ENCODE measurements at regions not wholly inside any gene's neighbourhood (a gene's known extent, or its start where the extent isn't known, plus 50 kb on each side); places are given as distances from the start of the nearest gene placed in this dataset.

GRCh38 chr6:3929281-3929798 is 80.2 kb downstream of the FAM50B start:
- no peak for TF ChIP-seq REST (IDR thresholded peaks at IDR 0.05; ENCODE audit: insufficient read depth in 1 of 2, low read depth in 2 of 2, low read length in 1 of 2)
- TF ChIP-seq TCF7L2 (IDR thresholded peaks at IDR 0.05; ENCODE audit: low read depth, low read length): no peak
- no peak for TF ChIP-seq SIN3A (IDR thresholded peaks at IDR 0.05; ENCODE audit: borderline replicate concordance, insufficient read depth, low read depth, low read length)
- no peak for TF ChIP-seq POLR2AphosphoS5 (IDR thresholded peaks at IDR 0.05; ENCODE audit: low read depth, low read length)
- no peak for TF ChIP-seq CTCF (IDR thresholded peaks at IDR 0.05)
- Histone ChIP-seq H3K9me3 (ENCODE audit: control insufficient read depth, insufficient read depth, low read depth, low read length) (no peaks in the 10 kb centered on the region), H3K4me1 (ENCODE audit: control insufficient read depth, insufficient read depth, low read length) (0 out of 2 replicates have a peak, but pooled peaks cover 3% of the 10 kb centered on the region), H3K4me3 (ENCODE audit: low read depth in 2 of 2, low read length in 2 of 2) (no peak overlapping the region), H3K27ac (ENCODE audit: low read length) (no peak overlapping the region), H3K27me3 (ENCODE audit: control insufficient read depth, insufficient read depth, low read length) (no peaks in the 10 kb centered on the region), H3K36me3 (ENCODE audit: control insufficient read depth, insufficient read depth, low read length) (no peaks in the 10 kb centered on the region)
- BruUV-seq (replicated peaks): no TSS peak
- ATAC-seq (no peak), DNase-seq (ENCODE audit: low read depth, low spot score) (no peak)
- POLR2A ChIA-PET: no interaction called here
- intact Hi-C loops (cut with micrococcal nuclease; ENCODE audit: unreplicated experiment) (no loop called here), in situ Hi-C loops (cut with HindIII; ENCODE audit: low pct_unique_long_range_greater_than_20kb, low sequenced_read_pairs) (no loop called here)
- CTCF ChIA-PET: no interaction called here

- Histone ChIP-seq H3K4me1 (ENCODE audit: control insufficient read depth, insufficient read depth, low read length) (no peaks in the 10 kb centered on the region), H3K27me3 (ENCODE audit: control insufficient read depth, insufficient read depth, low read length) (no peaks in the 10 kb centered on the region), H3K27ac (ENCODE audit: low read length) (no peak overlapping the region), H3K9me3 (ENCODE audit: control insufficient read depth, insufficient read depth, low read depth, low read length) (no peaks in the 10 kb centered on the region), H3K36me3 (ENCODE audit: control insufficient read depth, insufficient read depth, low read length) (no peaks in the 10 kb centered on the region), H3K4me3 (ENCODE audit: low read depth in 2 of 2, low read length in 2 of 2) (no peak overlapping the region)
- DNase-seq (ENCODE audit: low read depth, low spot score) (no peak), ATAC-seq (no peak)
- BruUV-seq (replicated peaks): no TSS peak
- intact Hi-C loops (cut with micrococcal nuclease; ENCODE audit: unreplicated experiment): no loop called here
- TF ChIP-seq SIN3A (IDR thresholded peaks at IDR 0.05; ENCODE audit: borderline replicate concordance, insufficient read depth, low read depth, low read length) (no peak), CTCF (IDR thresholded peaks at IDR 0.05) (no peak), TCF7L2 (IDR thresholded peaks at IDR 0.05; ENCODE audit: low read depth, low read length) (no peak), POLR2AphosphoS5 (IDR thresholded peaks at IDR 0.05; ENCODE audit: low read depth, low read length) (no peak), REST (IDR thresholded peaks at IDR 0.05; ENCODE audit: insufficient read depth in 1 of 2, low read depth in 2 of 2, low read length in 1 of 2) (no peak)
- in situ Hi-C loops (cut with HindIII; ENCODE audit: low pct_unique_long_range_greater_than_20kb, low sequenced_read_pairs): no loop called here
- ChIA-PET CTCF (no interaction called here), POLR2A (no interaction called here)
Observed at GRCh38 chr6:3937438-3937837, 88.3 kb downstream of the FAM50B start.

All from Panc1 (cell line).